NCI-H2227 treated with DMSO at 0.1 percent for 48 hours (cell line): ENCODE measurements at regions not wholly inside any gene's neighbourhood (a gene's known extent, or its start where the extent isn't known, plus 50 kb on each side); places are given as distances from the start of the nearest gene placed in this dataset.
"Not testable (repeated sequence)": the region's sequence is repeated elsewhere in the genome, so short reads cannot be mapped to it uniquely, and the experiment has no call there.

Experiments used
- DNase-seq: peaks from one replicate; lab custom pipeline; 2025; lab: John Stamatoyannopoulos, UW

GRCh38 chr2:57180042-57180567 lies 866.5 kb upstream of the VRK2 start:
- DNase-seq: no peak

GRCh38 chr2:57180678-57181077 lies 865.9 kb upstream of the VRK2 start:
- DNase-seq: no peak

DNA sequence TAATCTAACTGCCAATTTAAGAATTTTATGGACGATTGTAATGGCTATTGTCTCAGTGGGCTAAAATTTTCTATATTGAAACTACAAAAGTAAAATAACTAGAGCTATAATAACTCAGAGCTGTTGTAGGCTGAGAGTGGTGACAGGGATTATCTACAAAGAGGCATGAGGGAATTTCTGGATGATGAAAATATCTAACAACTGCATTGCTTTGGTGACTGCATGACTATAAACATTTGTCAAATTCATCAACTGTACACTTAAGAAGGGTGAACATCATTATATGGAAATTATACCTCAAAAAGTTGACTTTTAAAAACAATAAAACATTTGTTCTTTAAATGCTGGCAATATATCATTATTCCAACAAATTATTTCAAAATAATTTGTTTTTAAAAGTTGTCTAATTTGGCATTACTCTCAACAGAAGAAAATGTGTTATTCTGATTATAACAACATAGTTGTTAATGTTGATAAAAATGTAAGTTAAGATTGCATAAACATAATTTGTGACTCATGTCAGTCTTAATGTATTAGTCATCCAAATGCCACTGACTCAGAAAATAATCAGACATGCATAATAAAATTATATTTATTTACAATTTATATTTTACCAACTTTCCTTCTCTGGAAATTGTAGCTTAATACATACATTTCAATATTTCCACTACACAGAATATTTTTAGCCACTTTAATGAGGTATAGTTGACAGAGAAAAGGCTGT lies 865.1 kb upstream of the VRK2 start:
- no peak for DNase-seq

- no peak for DNase-seq
These were observed 863.7 kb upstream of the VRK2 start for GRCh38 chr2:57182916-57183315.

- DNase-seq: no peak
These were observed 861.0 kb upstream of the VRK2 start for GRCh38 chr2:57185568-57185967.

DNA sequence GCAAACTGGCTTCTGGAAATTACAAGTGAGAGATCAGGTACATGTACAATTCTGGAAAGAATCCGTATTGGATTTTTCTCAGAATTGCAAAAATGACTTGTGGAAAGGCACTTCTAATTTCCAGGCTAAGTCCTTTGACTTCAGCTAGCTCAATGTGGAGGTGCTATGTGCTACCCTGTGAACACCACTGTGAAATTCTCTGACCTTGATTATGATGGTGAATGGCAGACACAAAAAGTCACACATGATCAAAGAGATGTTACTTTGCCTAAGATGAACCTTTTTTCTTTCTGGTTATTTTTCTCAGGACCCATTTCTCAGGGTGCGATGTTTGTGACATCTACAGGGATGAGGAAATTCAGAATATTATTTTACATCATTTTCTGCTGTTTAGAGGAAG lies 856.6 kb upstream of the VRK2 start:
- DNase-seq: no peak

DNA sequence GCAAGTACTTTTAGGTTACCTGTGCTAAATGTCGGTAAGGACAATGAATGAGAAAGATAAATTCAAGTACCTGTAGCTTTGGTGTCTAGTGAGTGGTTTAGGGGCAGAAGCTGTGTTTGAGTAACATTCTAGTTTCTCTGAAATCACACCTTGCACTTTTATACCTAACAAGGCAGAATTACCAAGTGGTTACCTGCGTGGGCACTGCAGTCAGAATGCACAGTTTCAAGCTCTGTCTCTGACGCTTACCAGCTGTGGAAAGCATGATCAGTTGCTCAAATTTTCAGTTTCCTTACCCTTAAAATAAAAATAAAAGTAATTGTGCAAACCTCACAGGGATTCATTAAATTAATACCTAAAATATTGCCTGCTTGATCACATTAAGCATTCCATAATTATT lies 846.9 kb upstream of the VRK2 start:
- DNase-seq: no peak

GRCh38 chr2:57204364-57204763 lies 842.2 kb upstream of the VRK2 start:
- DNase-seq: no peak

DNA sequence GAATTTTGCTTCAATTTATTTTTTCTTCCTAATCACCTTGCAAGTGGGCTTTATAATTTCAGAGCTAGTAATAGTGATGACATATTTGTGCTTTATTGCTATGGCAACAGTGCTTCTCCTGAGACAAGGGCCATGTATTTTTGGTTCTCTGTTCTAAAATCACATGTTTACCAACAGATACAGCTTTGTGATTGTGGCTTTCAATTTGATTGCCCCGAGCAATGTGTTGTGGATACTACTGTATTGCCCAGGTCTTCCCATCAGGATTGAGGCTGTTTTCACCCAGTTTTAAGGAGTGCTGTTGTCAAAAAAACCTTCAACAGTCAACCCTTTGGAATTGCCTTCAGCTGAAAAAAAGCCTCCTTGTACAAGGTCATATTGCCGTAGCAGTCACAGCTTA lies 841.4 kb upstream of the VRK2 start:
- no peak for DNase-seq

GRCh38 chr2:57207191-57207590 lies 839.4 kb upstream of the VRK2 start:
- no peak for DNase-seq

DNA sequence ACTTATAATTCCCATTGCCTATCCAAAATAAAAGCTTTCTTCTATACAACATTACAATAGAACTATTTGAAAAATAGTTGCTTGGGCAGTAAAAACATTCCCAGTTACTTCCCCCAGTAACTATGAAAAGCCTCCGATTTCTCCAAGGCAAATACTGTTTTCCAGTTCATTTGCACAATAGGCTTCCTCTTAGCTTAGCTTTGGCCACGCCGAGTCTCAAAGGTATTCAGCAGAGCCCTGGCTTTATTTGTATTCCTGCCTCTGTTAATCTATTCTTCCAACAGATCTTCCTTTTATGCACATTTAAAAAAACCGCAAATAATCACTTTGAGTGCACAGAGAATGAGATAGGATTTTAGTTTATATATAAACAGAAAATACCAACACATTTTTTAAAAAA lies 836.8 kb upstream of the VRK2 start:
- no peak for DNase-seq

DNA sequence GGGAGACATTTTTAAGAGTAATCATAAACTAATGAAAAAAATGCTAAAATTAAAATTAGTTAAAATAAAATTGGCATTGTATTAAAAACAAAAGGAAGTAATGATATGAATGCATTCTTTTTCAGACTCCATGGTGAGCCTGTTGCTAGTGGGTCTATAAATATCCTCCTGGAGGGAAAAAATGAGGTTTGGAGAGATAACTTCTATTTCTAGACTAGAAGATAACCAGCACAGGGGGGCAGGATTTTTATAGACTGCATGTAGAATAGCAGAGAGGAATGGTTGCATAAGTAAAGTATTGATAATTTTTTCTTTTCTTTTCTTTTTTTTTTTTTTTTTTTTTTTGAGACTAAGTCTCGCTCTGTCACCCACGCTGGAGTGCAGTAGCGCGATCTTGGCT lies 835.8 kb upstream of the VRK2 start:
- no peak for DNase-seq

DNA sequence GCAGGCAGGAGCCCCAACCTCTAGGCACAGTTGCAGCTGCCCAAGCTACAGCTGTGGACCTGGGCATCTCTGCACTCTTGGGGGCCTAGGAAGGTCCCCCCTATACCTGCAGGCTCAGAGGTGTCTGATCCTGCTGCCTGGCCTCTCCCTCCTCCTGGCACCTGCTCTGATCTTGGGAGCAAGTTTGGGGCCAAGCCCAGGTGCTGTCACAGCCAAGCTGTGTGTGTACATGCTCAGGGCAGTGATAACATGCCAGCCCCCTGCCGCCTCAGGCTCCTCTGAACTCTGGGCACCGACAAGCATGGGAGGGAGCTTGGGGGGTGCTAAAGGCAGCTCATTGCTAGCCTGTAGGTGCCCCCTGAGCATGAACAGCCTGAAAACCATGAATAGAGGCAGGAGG lies 829.6 kb upstream of the VRK2 start:
- DNase-seq: no peak

GRCh38 chr2:57218206-57218605 lies 828.4 kb upstream of the VRK2 start:
- no peak for DNase-seq

GRCh38 chr2:57229706-57230105 lies 816.9 kb upstream of the VRK2 start:
- not testable (repeated sequence) for DNase-seq

DNA sequence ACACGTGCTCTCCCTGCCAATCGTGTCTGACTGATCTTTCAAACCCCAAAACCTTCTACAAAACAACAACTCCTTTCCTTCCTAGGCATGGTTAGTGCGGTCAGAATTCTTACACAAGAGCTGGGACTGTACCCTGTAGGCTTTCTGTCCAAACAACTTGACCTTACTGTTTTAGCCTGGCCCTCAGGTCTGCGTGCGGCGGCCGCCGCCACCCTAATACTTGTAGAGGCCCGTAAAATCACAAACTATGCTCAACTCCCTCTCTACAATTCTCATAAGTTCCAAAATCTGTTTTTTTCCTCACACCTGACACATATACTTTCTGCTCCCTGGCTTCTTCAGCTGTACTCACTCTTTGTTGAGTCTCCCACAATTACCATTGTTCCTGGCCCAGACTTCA lies 814.3 kb upstream of the VRK2 start:
- not testable (repeated sequence) for DNase-seq

- DNase-seq: not testable (repeated sequence)
These were observed 795.1 kb upstream of the VRK2 start for GRCh38 chr2:57251495-57251894.

GRCh38 chr2:57276408-57276807 lies 770.2 kb upstream of the VRK2 start:
- DNase-seq: not testable (repeated sequence)

DNA sequence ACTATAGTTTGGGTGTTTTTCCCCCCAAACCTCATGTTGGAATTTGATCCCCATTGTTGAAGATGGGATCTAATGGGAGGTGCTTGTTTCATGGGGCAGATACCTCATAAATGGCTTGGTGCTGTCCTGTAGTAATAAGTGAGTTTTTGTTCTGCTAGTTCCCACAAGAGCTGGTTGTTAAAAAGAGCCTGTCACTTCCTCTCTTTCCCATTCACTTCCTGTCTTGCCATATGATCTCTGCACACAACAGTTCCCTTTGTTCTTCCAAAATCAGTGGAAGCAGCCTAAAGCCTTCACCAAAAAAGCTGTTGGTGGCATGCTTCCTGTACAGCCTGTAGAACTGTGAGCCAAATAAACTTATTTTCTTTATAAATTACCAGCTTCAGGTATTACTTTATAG lies 768.2 kb upstream of the VRK2 start:
- DNase-seq: no peak

- DNase-seq: no peak
These were observed 755.4 kb upstream of the VRK2 start for GRCh38 chr2:57291209-57291608.

DNA sequence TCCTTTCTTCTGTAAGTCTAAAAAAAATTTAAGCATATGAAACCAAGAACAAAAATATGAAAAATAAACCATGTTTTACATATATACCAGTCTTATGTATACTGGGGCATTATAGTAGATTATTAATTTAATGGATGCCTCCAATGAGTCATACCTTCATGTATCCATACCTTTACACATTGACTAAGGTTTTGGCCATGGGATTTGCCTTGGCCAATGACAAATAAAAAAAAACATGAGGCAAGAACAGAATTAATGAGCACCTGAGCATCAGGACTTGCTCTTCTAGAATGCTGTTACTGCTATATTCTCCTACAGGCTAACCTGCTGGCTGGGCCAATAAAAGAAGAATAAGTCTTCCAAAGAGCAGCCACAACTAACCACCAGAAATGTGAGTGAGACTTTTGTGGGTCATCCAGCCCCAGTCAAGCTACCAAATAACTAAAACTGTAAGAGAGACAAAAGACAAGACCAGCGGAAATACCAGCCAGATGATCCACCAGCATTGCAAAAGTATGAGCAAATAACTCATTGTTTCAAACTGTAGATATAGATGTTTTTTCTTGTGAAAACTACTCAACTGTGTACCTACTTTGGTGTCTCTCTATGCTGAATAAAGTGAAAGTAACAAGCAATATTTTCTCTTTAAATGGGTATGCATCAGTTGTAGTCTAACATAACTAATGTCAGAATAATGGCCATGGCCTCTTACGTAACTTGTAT lies 749.6 kb upstream of the VRK2 start:
- no peak for DNase-seq

DNA sequence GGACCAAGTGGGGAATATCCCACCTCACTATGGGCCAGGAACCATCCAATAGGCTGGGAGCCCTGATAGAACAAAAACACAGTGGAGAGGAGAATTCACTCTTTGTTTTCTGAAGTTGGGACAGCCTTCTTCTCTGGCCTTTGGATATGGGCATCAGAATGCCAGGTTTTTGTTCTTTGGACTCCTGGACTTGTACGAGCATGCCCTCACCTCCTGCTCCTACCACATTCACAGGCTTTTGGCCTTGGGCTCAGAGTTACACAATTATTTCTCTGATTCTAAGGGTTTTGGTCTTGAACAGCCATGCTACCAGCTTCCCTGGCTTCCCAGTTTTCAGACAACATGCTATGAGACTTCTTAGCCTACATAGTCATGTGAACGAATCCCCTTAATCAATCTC lies 732.9 kb upstream of the VRK2 start:
- no peak for DNase-seq

DNA sequence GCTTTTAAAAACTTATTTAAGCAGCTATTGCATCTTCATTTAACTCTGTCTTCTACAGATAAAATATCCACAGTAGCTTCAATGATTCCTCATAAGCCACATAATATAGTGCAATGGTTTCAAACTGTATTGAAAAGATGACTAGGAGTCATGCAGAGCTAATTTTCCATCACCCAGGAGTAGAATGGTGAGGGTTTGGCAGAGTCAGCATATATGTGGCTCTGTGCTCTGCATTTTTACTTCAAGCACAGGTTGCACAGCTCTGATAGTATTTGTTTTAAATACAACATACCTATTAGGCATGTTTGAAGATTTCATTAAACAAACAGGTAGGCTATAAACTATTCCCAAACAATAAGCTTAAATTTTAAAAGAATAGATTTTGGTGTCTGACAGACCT lies 731.9 kb upstream of the VRK2 start:
- DNase-seq: no peak

DNA sequence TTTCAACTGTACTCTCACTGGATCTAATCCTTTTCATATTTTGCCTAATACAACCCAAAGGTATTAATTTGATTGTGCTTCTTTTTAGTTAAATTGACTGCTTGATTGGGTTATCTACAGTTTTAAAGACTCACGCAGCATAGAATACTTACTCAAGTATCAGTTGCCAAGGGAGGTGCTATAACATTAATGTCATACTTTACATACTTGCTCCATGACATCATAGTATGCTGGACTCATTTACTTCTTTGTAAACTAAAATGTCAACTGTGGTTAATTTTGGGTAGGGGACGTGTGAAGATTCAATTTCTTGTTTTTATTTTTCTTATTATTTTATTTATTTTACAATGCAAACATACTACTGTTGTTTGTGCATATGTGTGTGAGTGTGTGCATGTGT lies 716.2 kb upstream of the VRK2 start:
- DNase-seq: no peak
